Tibial nerve (tissue), 4 donors: ENCODE measurements at regions not wholly inside any gene's neighbourhood (a gene's known extent, or its start where the extent isn't known, plus 50 kb on each side); places are given as distances from the start of the nearest gene placed in this dataset.

Source experiments
- DNase-seq, 2 donors: peaks; one replicate each; pipeline ENCODE4 v3.0.0-alpha.2; 2019; ENCODE audit warnings: low spot score in 2 of 2
- H3K27ac ChIP-seq, 4 donors: fragments of 200-600 bp; sonication (generic) in 3 of 4; one replicate each; pipeline ENCODE4 v1.5.1; 2017 to 2019; ENCODE audit warnings: mild to moderate bottlenecking in 1 of 4
- H3K27me3 ChIP-seq, 2 donors: fragments of 200-600 bp; sonication (generic) in 1 of 2; one replicate each; pipeline versions ENCODE4 v1.5.1 to v1.6.0; 2017 to 2019
- H3K36me3 ChIP-seq, 3 donors: fragments of 200-600 bp; sonication (generic); one replicate each; pipeline ENCODE4 v1.5.1; 2018 to 2019
- H3K4me1 ChIP-seq, 4 donors: fragments of 200-600 bp; sonication (generic) in 3 of 4; one replicate each; pipeline ENCODE4 v1.5.1; 2017 to 2019
- H3K4me3 ChIP-seq, 4 donors: fragments of 200-600 bp; sonication (generic) in 3 of 4; one replicate each; pipeline ENCODE4 v1.5.1; 2017 to 2019; ENCODE audit warnings: mild to moderate bottlenecking in 1 of 4, moderate library complexity in 1 of 4
- H3K9me3 ChIP-seq, 4 donors: fragments of 200-600 bp; sonication (generic) in 3 of 4; one replicate each; pipeline ENCODE4 v1.5.1; 2017 to 2019
- EP300 ChIP-seq, 2 donors: sonication (generic); formaldehyde crosslinking; IDR thresholded peaks; one replicate each; pipeline ENCODE4 v1.6.1; 2017; ENCODE audit warnings: antibody characterized with exemption in 2 of 2, mild to moderate bottlenecking in 1 of 2
- POLR2A ChIP-seq, 2 donors: fragments of 450-650 bp; IDR thresholded peaks; one replicate each; pipeline ENCODE4 v1.6.1; 2017; ENCODE audit warnings: antibody characterized with exemption in 2 of 2, mild to moderate bottlenecking in 2 of 2, moderate library complexity in 2 of 2
- WGBS, 2 donors: methylation state at CpG; one replicate each; pipeline ENCODE4 v1.1.5; 2018; 5-methylcytosine and 5-hydroxymethylcytosine counted together
- TF ChIP-seq, protein P1 (sequence below), 5 experiments: fragments of 200-600 bp in 3 of 5; fragments of 450-650 bp in 2 of 5; sonication (generic) in 3 of 5; IDR thresholded peaks; one replicate each; pipeline ENCODE4 v1.5.1; 2016 to 2019; ENCODE audit warnings: antibody characterized with exemption in 5 of 5, mild to moderate bottlenecking in 3 of 5, moderate library complexity in 2 of 5

DNA sequence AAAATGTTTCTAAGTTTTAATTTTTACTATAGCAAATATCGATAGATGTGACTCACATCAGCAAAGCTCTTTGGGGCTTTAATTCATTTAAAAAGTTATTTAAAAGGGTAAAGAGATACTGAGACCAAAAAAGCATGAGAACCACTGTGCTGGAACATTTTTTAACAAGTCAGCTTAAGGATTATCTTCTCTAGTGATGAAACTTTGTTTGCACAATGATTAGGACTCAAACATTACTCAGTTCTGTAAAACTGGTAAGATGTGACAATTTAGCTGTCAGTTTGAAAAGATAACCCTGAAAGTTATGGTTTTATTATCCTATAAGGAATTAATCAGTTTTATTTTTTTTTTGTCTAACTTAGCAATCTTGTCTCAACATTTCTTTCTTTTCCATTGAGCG is 301.4 kb downstream of the TSN start:
- H3K4me1 ChIP-seq: no peaks in the 10 kb centered on the region
- DNase-seq: no peak
- 91 to 92% methylated on average over 2 of the region's 2 CpGs for WGBS, 2 donors
- H3K9me3 ChIP-seq: no peaks in the 10 kb centered on the region
- H3K27me3 ChIP-seq: no peaks in the 10 kb centered on the region
- TF ChIP-seq, protein P1, sequence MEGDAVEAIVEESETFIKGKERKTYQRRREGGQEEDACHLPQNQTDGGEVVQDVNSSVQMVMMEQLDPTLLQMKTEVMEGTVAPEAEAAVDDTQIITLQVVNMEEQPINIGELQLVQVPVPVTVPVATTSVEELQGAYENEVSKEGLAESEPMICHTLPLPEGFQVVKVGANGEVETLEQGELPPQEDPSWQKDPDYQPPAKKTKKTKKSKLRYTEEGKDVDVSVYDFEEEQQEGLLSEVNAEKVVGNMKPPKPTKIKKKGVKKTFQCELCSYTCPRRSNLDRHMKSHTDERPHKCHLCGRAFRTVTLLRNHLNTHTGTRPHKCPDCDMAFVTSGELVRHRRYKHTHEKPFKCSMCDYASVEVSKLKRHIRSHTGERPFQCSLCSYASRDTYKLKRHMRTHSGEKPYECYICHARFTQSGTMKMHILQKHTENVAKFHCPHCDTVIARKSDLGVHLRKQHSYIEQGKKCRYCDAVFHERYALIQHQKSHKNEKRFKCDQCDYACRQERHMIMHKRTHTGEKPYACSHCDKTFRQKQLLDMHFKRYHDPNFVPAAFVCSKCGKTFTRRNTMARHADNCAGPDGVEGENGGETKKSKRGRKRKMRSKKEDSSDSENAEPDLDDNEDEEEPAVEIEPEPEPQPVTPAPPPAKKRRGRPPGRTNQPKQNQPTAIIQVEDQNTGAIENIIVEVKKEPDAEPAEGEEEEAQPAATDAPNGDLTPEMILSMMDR (IDR thresholded peaks at IDR 0.05): no peak
- no peak for TF ChIP-seq POLR2A (IDR thresholded peaks at IDR 0.05)
- no peak for TF ChIP-seq EP300 (IDR thresholded peaks at IDR 0.05)
- H3K4me3 ChIP-seq: no peak overlapping the region
- no peaks in the 10 kb centered on the region for H3K36me3 ChIP-seq
- no peak overlapping the region for H3K27ac ChIP-seq

DNA sequence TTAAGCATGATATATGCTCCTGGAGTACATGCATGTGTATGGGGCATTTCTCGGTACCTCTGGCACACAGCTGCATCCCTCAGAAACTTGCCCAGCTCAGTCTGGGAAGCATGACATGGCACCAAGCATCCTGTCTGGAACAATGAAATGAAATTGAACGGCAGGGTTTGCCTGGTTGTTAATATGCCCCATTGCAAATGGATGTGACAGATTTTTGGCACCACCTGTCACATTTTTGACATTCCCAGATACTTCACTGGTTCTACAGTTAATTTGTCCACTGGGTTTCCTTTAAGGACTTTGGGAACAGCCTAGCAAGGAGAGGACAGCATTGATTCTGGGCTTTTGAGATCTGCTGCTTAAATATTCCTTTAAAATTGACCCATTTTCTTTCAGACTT is 305.8 kb downstream of the TSN start:
- TF ChIP-seq POLR2A (IDR thresholded peaks at IDR 0.05) (no peak), EP300 (IDR thresholded peaks at IDR 0.05) (no peak)
- TF ChIP-seq, protein P1 (IDR thresholded peaks at IDR 0.05): no peak

DNA sequence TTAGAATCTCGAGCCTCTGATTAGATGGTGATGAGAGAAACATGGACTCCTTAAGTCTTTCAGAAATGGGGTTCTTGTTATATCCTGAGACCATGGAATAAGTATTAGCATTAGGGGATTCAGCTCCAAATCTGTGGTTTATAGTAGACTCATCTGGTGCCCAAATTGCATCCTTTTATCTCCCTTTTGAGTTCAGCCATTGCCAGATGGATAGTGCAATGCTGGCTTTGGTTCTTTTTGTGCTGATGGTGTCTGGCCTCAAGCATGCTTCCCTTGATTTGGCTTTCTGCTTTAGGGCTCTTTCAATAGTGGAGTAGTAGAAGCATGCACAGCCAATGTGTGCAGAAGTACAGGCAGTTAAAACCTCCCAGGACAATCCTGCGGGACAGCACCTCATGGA is 306.4 kb downstream of the TSN start:
- WGBS, 2 donors: 75 to 85% methylated on average over 2 of the region's 2 CpGs
- Histone ChIP-seq H3K27me3 (no peaks in the 10 kb centered on the region), H3K36me3 (no peaks in the 10 kb centered on the region), H3K9me3 (no peaks in the 10 kb centered on the region), H3K4me3 (no peak overlapping the region), H3K27ac (no peak overlapping the region), H3K4me1 (no peaks in the 10 kb centered on the region)
- TF ChIP-seq POLR2A (IDR thresholded peaks at IDR 0.05) (no peak), EP300 (IDR thresholded peaks at IDR 0.05) (no peak)
- TF ChIP-seq, protein P1 (IDR thresholded peaks at IDR 0.05): no peak
- DNase-seq: no peak

More for the DNA sequence above, 305.8 kb downstream of the TSN start:
- H3K36me3 ChIP-seq: no peaks in the 10 kb centered on the region
- no peaks in the 10 kb centered on the region for H3K9me3 ChIP-seq
- H3K27ac ChIP-seq: no peak overlapping the region
- H3K27me3 ChIP-seq: no peaks in the 10 kb centered on the region
- H3K4me1 ChIP-seq: no peaks in the 10 kb centered on the region
- 45 to 59% methylated on average over 2 of the region's 2 CpGs for WGBS, 2 donors
- no peak for DNase-seq
- H3K4me3 ChIP-seq: no peak overlapping the region

DNA sequence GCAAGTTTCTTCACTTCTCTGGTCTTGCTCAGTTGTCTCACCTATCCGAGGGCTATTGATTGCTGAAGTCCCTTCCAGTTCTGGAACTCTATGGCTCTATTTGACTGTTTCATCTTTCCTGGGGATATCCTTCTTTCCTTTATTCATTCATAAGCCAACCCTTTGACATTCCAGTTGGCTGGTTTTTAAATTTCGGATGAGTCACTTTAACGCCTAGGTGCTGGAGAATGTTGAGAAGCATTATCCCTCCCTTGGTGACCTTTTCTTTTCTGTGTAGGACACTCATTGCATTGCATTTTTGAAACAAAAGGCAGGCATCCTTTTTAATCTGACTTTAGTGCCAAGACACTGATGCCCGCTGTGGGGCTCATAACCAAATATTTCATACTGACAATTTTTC is 307.1 kb downstream of the TSN start:
- Histone ChIP-seq H3K4me3 (no peak overlapping the region), H3K27ac (no peak overlapping the region), H3K36me3 (no peaks in the 10 kb centered on the region), H3K27me3 (no peaks in the 10 kb centered on the region), H3K9me3 (no peaks in the 10 kb centered on the region), H3K4me1 (no peaks in the 10 kb centered on the region)
- TF ChIP-seq, protein P1 (IDR thresholded peaks at IDR 0.05): no peak
- TF ChIP-seq POLR2A (IDR thresholded peaks at IDR 0.05) (no peak), EP300 (IDR thresholded peaks at IDR 0.05) (no peak)
- no peak for DNase-seq
- 58 to 62% methylated on average over 4 of the region's 4 CpGs for WGBS, 2 donors

DNA sequence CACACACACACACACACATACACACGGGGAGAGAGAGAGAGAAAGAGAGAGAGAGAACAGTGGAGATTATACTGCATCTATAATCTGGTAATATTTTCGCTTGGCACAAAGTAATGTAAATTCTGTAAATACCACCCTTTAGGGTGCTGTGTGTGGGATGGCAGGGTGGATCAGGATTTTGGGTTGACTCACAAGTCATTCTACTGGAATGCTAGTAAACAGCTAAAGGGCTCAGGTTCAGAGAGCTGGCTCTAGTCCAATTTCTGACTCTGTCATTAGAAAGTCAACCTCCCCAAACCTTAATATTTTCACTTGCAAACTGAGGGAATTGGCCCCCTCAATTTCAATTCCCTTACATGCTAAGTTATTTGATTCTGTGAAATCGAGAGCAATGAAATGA is 308.3 kb downstream of the TSN start:
- WGBS, 2 donors: 67 to 79% methylated on average over 3 of the region's 3 CpGs
- DNase-seq: no peak
- no peak for TF ChIP-seq POLR2A (IDR thresholded peaks at IDR 0.05)
- TF ChIP-seq, protein P1 (IDR thresholded peaks at IDR 0.05): no peak
- TF ChIP-seq EP300 (IDR thresholded peaks at IDR 0.05): no peak
- Histone ChIP-seq H3K27ac (no peak overlapping the region), H3K4me1 (no peaks in the 10 kb centered on the region), H3K27me3 (no peaks in the 10 kb centered on the region), H3K36me3 (no peaks in the 10 kb centered on the region), H3K9me3 (no peaks in the 10 kb centered on the region), H3K4me3 (no peak overlapping the region)
